ENCODE measurements at regions not wholly inside any gene's neighbourhood (a gene's known extent, or its start where the extent isn't known, plus 50 kb on each side); places are given as distances from the start of the nearest gene placed in this dataset.
"Not testable (repeated sequence)": the region's sequence is repeated elsewhere in the genome, so short reads cannot be mapped to it uniquely, and the experiment has no call there.

GRCh38 chr12:5171701-5172100 lies 128.0 kb downstream of the KCNA5 start:
- DNase-seq (no peak), ATAC-seq (replicated peaks) (no peak)
- no peaks in the 10 kb centered on the region for H3K4me1 Mint-ChIP-seq (ENCODE audit: low read depth in 2 of 2)
- H3K27me3 Mint-ChIP-seq: peaks cover 14 to 32% of the 10 kb centered on the region in 2 donors
- H3K27ac Mint-ChIP-seq: no peak overlapping the region
- no peak overlapping the region for H3K4me3 Mint-ChIP-seq
- no peaks in the 10 kb centered on the region for H3K36me3 Mint-ChIP-seq (ENCODE audit: insufficient read depth)
- H3K9me3 Mint-ChIP-seq: peaks cover 2 to 7% of the 10 kb centered on the region in 2 donors

- DNase-seq: no peak
- Mint-ChIP-seq H3K27ac (no peak overlapping the region), H3K36me3 (ENCODE audit: insufficient read depth) (no peaks in the 10 kb centered on the region), H3K4me1 (ENCODE audit: low read depth in 2 of 2) (no peaks in the 10 kb centered on the region), H3K27me3 (peaks cover 14 to 32% of the 10 kb centered on the region in 2 donors), H3K9me3 (peaks cover 2 to 7% of the 10 kb centered on the region in 2 donors), H3K4me3 (no peak overlapping the region)
- ATAC-seq (replicated peaks): no peak
Observed at GRCh38 chr12:5172886-5173285, 129.2 kb downstream of the KCNA5 start.

- no peak overlapping the region for H3K27ac Mint-ChIP-seq
- H3K36me3 Mint-ChIP-seq (ENCODE audit: insufficient read depth): no peaks in the 10 kb centered on the region
- ATAC-seq (replicated peaks): no peak
- H3K9me3 Mint-ChIP-seq: peaks cover 2 to 7% of the 10 kb centered on the region in 2 donors
- H3K4me3 Mint-ChIP-seq: no peak overlapping the region
- no peak for DNase-seq
- no peaks in the 10 kb centered on the region for H3K4me1 Mint-ChIP-seq (ENCODE audit: low read depth in 2 of 2)
- H3K27me3 Mint-ChIP-seq: peaks cover 14 to 32% of the 10 kb centered on the region in 2 donors
Observed at GRCh38 chr12:5173511-5174011, 129.9 kb downstream of the KCNA5 start.

- H3K27ac Mint-ChIP-seq; ATAC-seq (replicated peaks); H3K4me1 Mint-ChIP-seq (ENCODE audit: low read depth in 2 of 2); H3K4me3 Mint-ChIP-seq; H3K9me3 Mint-ChIP-seq; H3K36me3 Mint-ChIP-seq (ENCODE audit: insufficient read depth); DNase-seq: not testable (repeated sequence)
- H3K27me3 Mint-ChIP-seq: peaks cover 14 to 21% of the 10 kb centered on the region in 2 donors
Observed at GRCh38 chr12:5175415-5175814, 131.7 kb downstream of the KCNA5 start.

GRCh38 chr12:5176036-5176435 lies 132.4 kb downstream of the KCNA5 start:
- peaks cover 2 to 7% of the 10 kb centered on the region in 2 donors for H3K9me3 Mint-ChIP-seq

GRCh38 chr12:5177096-5177495 lies 133.4 kb downstream of the KCNA5 start:
- no peaks in the 10 kb centered on the region for H3K4me1 Mint-ChIP-seq (ENCODE audit: low read depth in 2 of 2)
- H3K27me3 Mint-ChIP-seq: peaks cover 14 to 17% of the 10 kb centered on the region in 2 donors

More at GRCh38 chr12:5176036-5176435, 132.4 kb downstream of the KCNA5 start:
- peaks cover 14 to 21% of the 10 kb centered on the region in 2 donors for H3K27me3 Mint-ChIP-seq
- DNase-seq (no peak), ATAC-seq (replicated peaks) (no peak)
- H3K4me3 Mint-ChIP-seq: no peak overlapping the region
- no peaks in the 10 kb centered on the region for H3K4me1 Mint-ChIP-seq (ENCODE audit: low read depth in 2 of 2)
- no peak overlapping the region for H3K27ac Mint-ChIP-seq
- no peaks in the 10 kb centered on the region for H3K36me3 Mint-ChIP-seq (ENCODE audit: insufficient read depth)

GRCh38 chr12:5177731-5178130 lies 134.1 kb downstream of the KCNA5 start:
- Mint-ChIP-seq H3K36me3 (ENCODE audit: insufficient read depth) (no peaks in the 10 kb centered on the region), H3K27me3 (peaks cover 12 to 19% of the 10 kb centered on the region in 2 donors), H3K4me1 (ENCODE audit: low read depth in 2 of 2) (no peaks in the 10 kb centered on the region), H3K27ac (no peak overlapping the region), H3K4me3 (no peak overlapping the region), H3K9me3 (peaks cover 4 to 7% of the 10 kb centered on the region in 2 donors)
- DNase-seq (no peak), ATAC-seq (replicated peaks) (no peak)

More at GRCh38 chr12:5177096-5177495, 133.4 kb downstream of the KCNA5 start:
- Mint-ChIP-seq H3K36me3 (ENCODE audit: insufficient read depth) (no peaks in the 10 kb centered on the region), H3K27ac (no peak overlapping the region), H3K4me3 (no peak overlapping the region), H3K9me3 (peaks cover 2 to 7% of the 10 kb centered on the region in 2 donors)
- no peak for DNase-seq
- ATAC-seq (replicated peaks): no peak

- ATAC-seq (replicated peaks): no peak
- peaks cover 4 to 7% of the 10 kb centered on the region in 2 donors for H3K9me3 Mint-ChIP-seq
- H3K36me3 Mint-ChIP-seq (ENCODE audit: insufficient read depth): no peaks in the 10 kb centered on the region
- H3K4me3 Mint-ChIP-seq: no peak overlapping the region
- no peaks in the 10 kb centered on the region for H3K4me1 Mint-ChIP-seq (ENCODE audit: low read depth in 2 of 2)
- no peak for DNase-seq
- H3K27ac Mint-ChIP-seq: no peak overlapping the region
- peaks cover 4 to 13% of the 10 kb centered on the region in 2 donors for H3K27me3 Mint-ChIP-seq
Observed at GRCh38 chr12:5178571-5178970, 134.9 kb downstream of the KCNA5 start.

- Mint-ChIP-seq H3K36me3 (ENCODE audit: insufficient read depth) (no peaks in the 10 kb centered on the region), H3K4me3 (no peak overlapping the region), H3K27ac (no peak overlapping the region), H3K9me3 (peaks cover 4 to 7% of the 10 kb centered on the region in 2 donors), H3K27me3 (peaks cover 3 to 13% of the 10 kb centered on the region in 2 donors), H3K4me1 (ENCODE audit: low read depth in 2 of 2) (no peaks in the 10 kb centered on the region)
- ATAC-seq (replicated peaks): no peak
- no peak for DNase-seq
Observed at GRCh38 chr12:5180496-5180895, 136.8 kb downstream of the KCNA5 start.

GRCh38 chr12:5184186-5184585 lies 140.5 kb downstream of the KCNA5 start:
- no peak overlapping the region for H3K27ac Mint-ChIP-seq

GRCh38 chr12:5185435-5186069 lies 141.9 kb downstream of the KCNA5 start:
- no peak overlapping the region for H3K4me3 Mint-ChIP-seq
- no peak for DNase-seq
- H3K9me3 Mint-ChIP-seq: peaks cover 0 to 3% of the 10 kb centered on the region in 2 donors
- H3K27me3 Mint-ChIP-seq: peaks cover 18 to 23% of the 10 kb centered on the region in 2 donors
- no peaks in the 10 kb centered on the region for H3K36me3 Mint-ChIP-seq (ENCODE audit: insufficient read depth)
- H3K4me1 Mint-ChIP-seq (ENCODE audit: low read depth in 2 of 2): no peaks in the 10 kb centered on the region
- no peak overlapping the region for H3K27ac Mint-ChIP-seq
- no peak for ATAC-seq (replicated peaks)

More at GRCh38 chr12:5184186-5184585, 140.5 kb downstream of the KCNA5 start:
- no peaks in the 10 kb centered on the region for H3K36me3 Mint-ChIP-seq (ENCODE audit: insufficient read depth)
- ATAC-seq (replicated peaks) (no peak), DNase-seq (no peak)
- H3K4me1 Mint-ChIP-seq (ENCODE audit: low read depth in 2 of 2): no peaks in the 10 kb centered on the region
- peaks cover 0 to 3% of the 10 kb centered on the region in 2 donors for H3K9me3 Mint-ChIP-seq
- H3K4me3 Mint-ChIP-seq: no peak overlapping the region
- H3K27me3 Mint-ChIP-seq: peaks cover 13 to 15% of the 10 kb centered on the region in 2 donors

GRCh38 chr12:5186715-5187114 lies 143.0 kb downstream of the KCNA5 start:
- DNase-seq (no peak), ATAC-seq (replicated peaks) (no peak)
- Mint-ChIP-seq H3K4me3 (no peak overlapping the region), H3K4me1 (ENCODE audit: low read depth in 2 of 2) (no peaks in the 10 kb centered on the region), H3K36me3 (ENCODE audit: insufficient read depth) (no peaks in the 10 kb centered on the region), H3K27me3 (peaks cover 18 to 23% of the 10 kb centered on the region in 2 donors), H3K9me3 (peaks cover 0 to 3% of the 10 kb centered on the region in 2 donors), H3K27ac (no peak overlapping the region)

- peaks cover 0 to 3% of the 10 kb centered on the region in 2 donors for H3K9me3 Mint-ChIP-seq
- H3K4me3 Mint-ChIP-seq: no peak overlapping the region
- ATAC-seq (replicated peaks) (no peak), DNase-seq (no peak)
- no peak overlapping the region for H3K27ac Mint-ChIP-seq
- no peaks in the 10 kb centered on the region for H3K36me3 Mint-ChIP-seq (ENCODE audit: insufficient read depth)
- H3K27me3 Mint-ChIP-seq: peaks cover 18 to 23% of the 10 kb centered on the region in 2 donors
- no peaks in the 10 kb centered on the region for H3K4me1 Mint-ChIP-seq (ENCODE audit: low read depth in 2 of 2)
Observed at GRCh38 chr12:5187136-5187535, 143.5 kb downstream of the KCNA5 start.

GRCh38 chr12:5188472-5188871 lies 144.8 kb downstream of the KCNA5 start:
- ATAC-seq (replicated peaks): no peak
- no peaks in the 10 kb centered on the region for H3K4me1 Mint-ChIP-seq (ENCODE audit: low read depth in 2 of 2)
- no peaks in the 10 kb centered on the region for H3K36me3 Mint-ChIP-seq (ENCODE audit: insufficient read depth)
- H3K4me3 Mint-ChIP-seq: no peak overlapping the region
- peaks cover 0 to 1% of the 10 kb centered on the region in 2 donors for H3K9me3 Mint-ChIP-seq
- DNase-seq: no peak
- H3K27ac Mint-ChIP-seq: no peak overlapping the region
- H3K27me3 Mint-ChIP-seq: peaks cover 13 to 23% of the 10 kb centered on the region in 2 donors

All from effector memory CD8-positive, alpha-beta T cell (primary cell).